D721Med (cell line): ENCODE measurements at regions not wholly inside any gene's neighbourhood (a gene's known extent, or its start where the extent isn't known, plus 50 kb on each side); places are given as distances from the start of the nearest gene placed in this dataset.

Source experiments
- DNase-seq: peaks from one replicate; pipeline ENCODE4 v3.0.0; 2011; ENCODE audit warnings: low spot score; ENCODE audit not compliant: insufficient read length
- FAIRE-seq: peaks from 2 replicates; lab custom pipeline; 2011; peaks lifted over from hg19 to GRCh38; lab: Jason Lieb, UNC
- CTCF ChIP-seq: IDR thresholded peaks from 2 replicates; pipeline ENCODE4 v1.5.1; 2012; ENCODE audit warnings: mild to moderate bottlenecking, control low read depth; ENCODE audit not compliant: insufficient read depth; ENCODE audit errors: missing control alignments

DNA sequence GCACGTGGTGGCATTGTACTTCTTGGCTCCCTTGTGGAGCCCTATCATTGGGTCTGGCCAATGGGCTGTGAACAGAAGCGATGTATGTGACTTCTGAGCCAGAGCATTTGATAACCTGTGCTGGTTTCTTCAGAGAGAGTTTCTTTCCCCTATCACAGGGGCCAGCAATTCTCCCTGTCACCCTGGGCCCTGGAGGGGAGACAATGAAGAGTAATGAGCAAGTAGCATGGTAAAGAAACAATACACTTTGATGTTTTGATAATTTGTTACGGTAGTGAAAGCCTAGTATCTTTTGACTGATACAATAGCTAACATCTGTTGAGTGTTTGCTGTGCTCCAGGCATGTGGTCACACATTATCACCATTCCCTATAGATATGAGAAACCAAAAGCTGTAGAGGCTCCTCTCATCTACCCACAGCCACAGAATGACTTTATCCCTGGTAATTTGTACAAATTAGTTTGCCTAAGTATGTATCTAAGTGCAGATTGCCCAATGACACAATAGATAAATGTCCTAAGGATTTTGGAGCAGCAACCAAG lies 113.4 kb upstream of the SVIL start:
- FAIRE-seq (no peak), DNase-seq (no peak)
- no peak for TF ChIP-seq CTCF

DNA sequence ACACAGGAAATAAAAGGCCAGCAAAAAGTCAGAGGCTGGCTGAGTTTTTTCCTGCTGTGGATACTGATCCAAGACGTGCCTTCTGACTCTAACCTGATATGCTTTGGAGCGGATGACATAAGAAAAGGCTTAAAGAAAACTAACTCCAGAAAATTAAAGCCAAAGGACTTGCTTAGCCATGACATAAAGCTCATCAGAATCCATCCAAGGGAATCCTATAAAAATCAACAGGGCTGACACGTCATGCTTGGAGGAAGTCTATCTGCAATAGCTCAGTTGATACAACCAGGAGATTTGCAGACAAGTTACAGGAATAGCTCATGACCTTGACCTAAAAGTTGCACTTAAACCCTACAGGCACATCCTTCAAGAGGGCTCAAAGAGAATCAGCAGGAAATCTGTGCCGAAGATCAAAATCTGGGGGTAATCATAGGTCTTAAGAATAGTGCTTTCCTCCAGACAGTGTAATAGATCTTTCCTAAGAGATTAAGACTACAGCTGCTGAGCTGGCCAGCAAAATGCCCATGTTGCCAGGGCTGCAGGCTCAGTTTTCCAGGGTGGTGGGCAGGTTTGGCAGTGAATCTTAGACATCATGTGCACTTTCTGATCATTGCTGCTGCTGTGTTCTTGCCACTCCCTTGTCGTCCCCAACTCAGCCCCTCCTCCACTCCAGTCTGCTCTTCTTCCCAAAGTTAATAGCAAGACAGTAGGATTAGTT lies 111.5 kb upstream of the SVIL start:
- no peak for TF ChIP-seq CTCF
- DNase-seq: no peak
- peak; percentile 92 for FAIRE-seq

DNA sequence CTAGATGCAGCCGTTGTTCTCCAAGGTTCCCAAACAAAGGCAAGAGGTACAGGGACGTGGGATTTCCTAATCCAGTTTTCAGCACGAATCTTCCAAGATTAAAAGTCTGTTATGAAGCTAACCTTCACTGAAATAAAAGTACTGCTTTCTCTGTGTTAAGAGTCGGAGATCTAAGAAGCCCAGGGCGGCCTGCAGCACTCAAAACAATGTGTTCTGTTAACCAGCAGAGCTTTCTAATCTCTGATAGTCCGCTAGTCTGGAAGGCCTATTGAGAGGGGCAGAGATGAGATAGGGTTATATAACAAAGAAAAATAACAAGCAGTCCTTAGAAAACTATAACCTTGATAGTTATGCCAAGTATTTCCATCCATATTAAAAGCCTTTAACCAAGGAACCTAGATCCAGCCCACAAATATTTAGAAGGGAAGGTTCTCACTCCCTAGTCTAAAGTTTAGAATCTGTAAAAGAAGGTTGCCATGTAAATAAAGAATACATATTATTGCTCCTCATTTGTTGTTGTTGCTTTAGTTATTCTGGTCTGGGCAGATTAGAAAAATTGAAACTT lies 106.3 kb upstream of the SVIL start:
- no peak for DNase-seq
- no peak for FAIRE-seq
- TF ChIP-seq CTCF: no peak

GRCh38 chr10:29738341-29738740 lies 103.6 kb upstream of the SVIL start:
- DNase-seq (no peak), FAIRE-seq (no peak)
- no peak for TF ChIP-seq CTCF

GRCh38 chr10:29737074-29737593 lies 102.4 kb upstream of the SVIL start:
- DNase-seq (no peak), FAIRE-seq (no peak)
- TF ChIP-seq CTCF: no peak

- DNase-seq: peak; percentile 48
- no peak for FAIRE-seq
- TF ChIP-seq CTCF: no peak
Observed at GRCh38 chr10:29736366-29737073, 101.7 kb upstream of the SVIL start.
